ENCODE measurements at regions not wholly inside any gene's neighbourhood (a gene's known extent, or its start where the extent isn't known, plus 50 kb on each side); places are given as distances from the start of the nearest gene placed in this dataset.

- no peak overlapping the region for H3K4me3 ChIP-seq (ENCODE audit: low read length)
- H3K9me2 ChIP-seq (replicated peaks; ENCODE audit: insufficient read depth, low read length) = no peaks in the 10 kb centered on the region
- no peaks in the 10 kb centered on the region for H3K79me2 ChIP-seq (ENCODE audit: low read length)
- DNase-seq = no peak
- no peak overlapping the region for H3K9ac ChIP-seq (ENCODE audit: low read length)
- no peak overlapping the region for H2AFZ ChIP-seq (ENCODE audit: low read length)
- no peaks in the 10 kb centered on the region for H4K20me1 ChIP-seq (ENCODE audit: insufficient read depth, low read depth, low read length)
- H3K4me1 ChIP-seq (ENCODE audit: low read length) = no peaks in the 10 kb centered on the region
- no peak overlapping the region for H3K4me2 ChIP-seq (ENCODE audit: low read depth, low read length, poor library complexity, severe bottlenecking)
- H3K9me3 ChIP-seq (ENCODE audit: low read length) = no peaks in the 10 kb centered on the region
- H3K27ac ChIP-seq (ENCODE audit: low read length) = no peak overlapping the region
- H3K36me3 ChIP-seq (ENCODE audit: insufficient read depth, low read length) = no peaks in the 10 kb centered on the region
- H3K27me3 ChIP-seq (ENCODE audit: low read length) = no peaks in the 10 kb centered on the region
Measured at GRCh38 chr11:134577751-134578395, 165.8 kb upstream of the B3GAT1 start.

- no peaks in the 10 kb centered on the region for H4K20me1 ChIP-seq (ENCODE audit: insufficient read depth, low read depth, low read length)
- no peak overlapping the region for H3K4me2 ChIP-seq (ENCODE audit: low read depth, low read length, poor library complexity, severe bottlenecking)
- no peaks in the 10 kb centered on the region for H3K4me1 ChIP-seq (ENCODE audit: low read length)
- H3K36me3 ChIP-seq (ENCODE audit: insufficient read depth, low read length) = no peaks in the 10 kb centered on the region
- H3K27me3 ChIP-seq (ENCODE audit: low read length) = no peaks in the 10 kb centered on the region
- H3K27ac ChIP-seq (ENCODE audit: low read length) = no peak overlapping the region
- H3K9ac ChIP-seq (ENCODE audit: low read length) = no peak overlapping the region
- H3K9me2 ChIP-seq (replicated peaks; ENCODE audit: insufficient read depth, low read length) = no peaks in the 10 kb centered on the region
- H3K79me2 ChIP-seq (ENCODE audit: low read length) = no peaks in the 10 kb centered on the region
- H2AFZ ChIP-seq (ENCODE audit: low read length) = no peak overlapping the region
- DNase-seq = no peak
- H3K9me3 ChIP-seq (ENCODE audit: low read length) = no peaks in the 10 kb centered on the region
- H3K4me3 ChIP-seq (ENCODE audit: low read length) = no peak overlapping the region
Measured at GRCh38 chr11:134576721-134577171, 164.7 kb upstream of the B3GAT1 start.

- no peaks in the 10 kb centered on the region for H3K36me3 ChIP-seq (ENCODE audit: insufficient read depth, low read length)
- H3K79me2 ChIP-seq (ENCODE audit: low read length) = no peaks in the 10 kb centered on the region
- H3K4me3 ChIP-seq (ENCODE audit: low read length) = no peak overlapping the region
- no peaks in the 10 kb centered on the region for H4K20me1 ChIP-seq (ENCODE audit: insufficient read depth, low read depth, low read length)
- H3K9ac ChIP-seq (ENCODE audit: low read length) = no peak overlapping the region
- no peaks in the 10 kb centered on the region for H3K9me2 ChIP-seq (replicated peaks; ENCODE audit: insufficient read depth, low read length)
- H3K27me3 ChIP-seq (ENCODE audit: low read length) = no peaks in the 10 kb centered on the region
- DNase-seq = no peak
- H2AFZ ChIP-seq (ENCODE audit: low read length) = no peak overlapping the region
- no peaks in the 10 kb centered on the region for H3K4me1 ChIP-seq (ENCODE audit: low read length)
- H3K9me3 ChIP-seq (ENCODE audit: low read length) = no peaks in the 10 kb centered on the region
- H3K27ac ChIP-seq (ENCODE audit: low read length) = no peak overlapping the region
- no peak overlapping the region for H3K4me2 ChIP-seq (ENCODE audit: low read depth, low read length, poor library complexity, severe bottlenecking)
Measured at GRCh38 chr11:134576286-134576685, 164.2 kb upstream of the B3GAT1 start.

GRCh38 chr11:134575504-134576230 is 163.6 kb upstream of the B3GAT1 start:
- Histone ChIP-seq H3K27ac (ENCODE audit: low read length) (no peak overlapping the region), H3K27me3 (ENCODE audit: low read length) (no peaks in the 10 kb centered on the region), H4K20me1 (ENCODE audit: insufficient read depth, low read depth, low read length) (no peaks in the 10 kb centered on the region), H3K4me2 (ENCODE audit: low read depth, low read length, poor library complexity, severe bottlenecking) (no peak overlapping the region), H3K36me3 (ENCODE audit: insufficient read depth, low read length) (no peaks in the 10 kb centered on the region), H3K79me2 (ENCODE audit: low read length) (no peaks in the 10 kb centered on the region), H3K9me3 (ENCODE audit: low read length) (no peaks in the 10 kb centered on the region), H2AFZ (ENCODE audit: low read length) (no peak overlapping the region), H3K9ac (ENCODE audit: low read length) (no peak overlapping the region), H3K9me2 (replicated peaks; ENCODE audit: insufficient read depth, low read length) (no peaks in the 10 kb centered on the region), H3K4me3 (ENCODE audit: low read length) (no peak overlapping the region), H3K4me1 (ENCODE audit: low read length) (no peaks in the 10 kb centered on the region)
- DNase-seq = no peak

- Histone ChIP-seq H3K9me2 (replicated peaks; ENCODE audit: insufficient read depth, low read length) (no peaks in the 10 kb centered on the region), H4K20me1 (ENCODE audit: insufficient read depth, low read depth, low read length) (no peaks in the 10 kb centered on the region), H3K4me2 (ENCODE audit: low read depth, low read length, poor library complexity, severe bottlenecking) (no peak overlapping the region), H3K4me1 (ENCODE audit: low read length) (no peaks in the 10 kb centered on the region), H3K79me2 (ENCODE audit: low read length) (no peaks in the 10 kb centered on the region), H2AFZ (ENCODE audit: low read length) (no peak overlapping the region), H3K27ac (ENCODE audit: low read length) (no peak overlapping the region), H3K27me3 (ENCODE audit: low read length) (no peaks in the 10 kb centered on the region), H3K4me3 (ENCODE audit: low read length) (no peak overlapping the region), H3K9me3 (ENCODE audit: low read length) (no peaks in the 10 kb centered on the region), H3K36me3 (ENCODE audit: insufficient read depth, low read length) (no peaks in the 10 kb centered on the region), H3K9ac (ENCODE audit: low read length) (no peak overlapping the region)
- DNase-seq = no peak
Measured at GRCh38 chr11:134574947-134575346, 162.9 kb upstream of the B3GAT1 start.

DNA sequence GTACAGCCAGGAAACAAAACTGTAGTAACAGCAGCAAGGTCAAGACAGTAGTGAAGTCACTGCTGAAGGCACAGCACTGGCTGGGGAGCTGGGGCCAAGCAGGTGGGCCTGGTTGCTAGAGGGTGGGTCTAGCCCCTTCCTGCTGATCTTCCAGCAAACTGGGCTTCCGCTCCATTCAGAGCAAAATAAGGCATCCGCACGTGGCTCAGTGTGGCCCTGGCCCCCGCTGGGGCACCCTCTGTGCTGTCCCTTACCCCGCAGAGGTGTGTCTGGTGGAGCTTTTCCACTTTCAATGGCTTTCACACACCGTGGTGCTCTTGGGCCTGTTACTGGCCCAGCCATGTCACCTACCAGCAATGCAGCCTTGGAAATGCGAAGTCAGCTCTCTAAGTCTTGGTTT is 162.4 kb upstream of the B3GAT1 start:
- Histone ChIP-seq H3K36me3 (ENCODE audit: insufficient read depth, low read length) (no peaks in the 10 kb centered on the region), H3K27ac (ENCODE audit: low read length) (no peak overlapping the region), H3K27me3 (ENCODE audit: low read length) (no peaks in the 10 kb centered on the region), H3K9ac (ENCODE audit: low read length) (no peak overlapping the region), H3K79me2 (ENCODE audit: low read length) (no peaks in the 10 kb centered on the region), H3K4me3 (ENCODE audit: low read length) (no peak overlapping the region), H3K9me2 (replicated peaks; ENCODE audit: insufficient read depth, low read length) (no peaks in the 10 kb centered on the region), H3K4me1 (ENCODE audit: low read length) (no peaks in the 10 kb centered on the region), H3K9me3 (ENCODE audit: low read length) (no peaks in the 10 kb centered on the region), H2AFZ (ENCODE audit: low read length) (no peak overlapping the region), H4K20me1 (ENCODE audit: insufficient read depth, low read depth, low read length) (no peaks in the 10 kb centered on the region), H3K4me2 (ENCODE audit: low read depth, low read length, poor library complexity, severe bottlenecking) (no peak overlapping the region)
- no peak for DNase-seq

DNA sequence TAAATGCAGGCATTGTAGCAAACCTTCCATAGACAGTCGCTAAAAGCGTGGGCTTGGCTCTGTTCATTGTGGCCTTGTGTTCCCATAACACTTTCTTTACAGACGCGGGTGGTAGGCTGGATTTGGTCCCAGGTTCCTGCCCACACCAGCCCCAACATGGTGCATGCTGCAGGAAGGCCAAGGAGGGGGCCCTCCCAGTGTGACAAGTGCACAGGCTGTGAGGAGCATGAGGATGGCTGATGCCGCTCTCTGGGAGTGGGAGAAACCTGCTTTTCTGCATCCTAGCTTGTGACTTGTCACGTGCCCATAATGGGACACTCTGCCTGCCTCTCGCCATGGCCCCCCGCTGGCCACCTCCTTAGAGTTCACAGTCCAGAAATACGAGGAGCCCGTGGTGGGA is 161.8 kb upstream of the B3GAT1 start:
- DNase-seq = no peak
- H3K36me3 ChIP-seq (ENCODE audit: insufficient read depth, low read length) = no peaks in the 10 kb centered on the region
- H3K9ac ChIP-seq (ENCODE audit: low read length) = no peak overlapping the region
- H3K4me2 ChIP-seq (ENCODE audit: low read depth, low read length, poor library complexity, severe bottlenecking) = no peak overlapping the region
- no peaks in the 10 kb centered on the region for H3K79me2 ChIP-seq (ENCODE audit: low read length)
- H3K4me3 ChIP-seq (ENCODE audit: low read length) = no peak overlapping the region
- H2AFZ ChIP-seq (ENCODE audit: low read length) = no peak overlapping the region
- no peak overlapping the region for H3K27ac ChIP-seq (ENCODE audit: low read length)
- no peaks in the 10 kb centered on the region for H3K9me2 ChIP-seq (replicated peaks; ENCODE audit: insufficient read depth, low read length)
- no peaks in the 10 kb centered on the region for H3K4me1 ChIP-seq (ENCODE audit: low read length)
- H3K27me3 ChIP-seq (ENCODE audit: low read length) = no peaks in the 10 kb centered on the region
- H3K9me3 ChIP-seq (ENCODE audit: low read length) = no peaks in the 10 kb centered on the region
- H4K20me1 ChIP-seq (ENCODE audit: insufficient read depth, low read depth, low read length) = no peaks in the 10 kb centered on the region

- Histone ChIP-seq H3K36me3 (ENCODE audit: insufficient read depth, low read length) (no peaks in the 10 kb centered on the region), H3K79me2 (ENCODE audit: low read length) (no peaks in the 10 kb centered on the region), H3K9me3 (ENCODE audit: low read length) (no peaks in the 10 kb centered on the region), H3K4me2 (ENCODE audit: low read depth, low read length, poor library complexity, severe bottlenecking) (no peak overlapping the region), H3K9ac (ENCODE audit: low read length) (no peak overlapping the region), H3K4me1 (ENCODE audit: low read length) (no peaks in the 10 kb centered on the region), H3K9me2 (replicated peaks; ENCODE audit: insufficient read depth, low read length) (no peaks in the 10 kb centered on the region), H3K27me3 (ENCODE audit: low read length) (no peaks in the 10 kb centered on the region), H4K20me1 (ENCODE audit: insufficient read depth, low read depth, low read length) (no peaks in the 10 kb centered on the region), H2AFZ (ENCODE audit: low read length) (no peak overlapping the region), H3K27ac (ENCODE audit: low read length) (no peak overlapping the region), H3K4me3 (ENCODE audit: low read length) (no peak overlapping the region)
- DNase-seq = no peak
Measured at GRCh38 chr11:134572741-134573675, 161.0 kb upstream of the B3GAT1 start.

Measured in Karpas-422 (cell line).